IPS DF 4.7 (cell line): ENCODE measurements at regions not wholly inside any gene's neighbourhood (a gene's known extent, or its start where the extent isn't known, plus 50 kb on each side); places are given as distances from the start of the nearest gene placed in this dataset.

ENCODE experiments used
- DNase-seq: peaks from one replicate; pipeline ENCODE4 v3.0.0-alpha.2; 2013; ENCODE audit warnings: low spot score; ENCODE audit errors: extremely low read depth

DNA sequence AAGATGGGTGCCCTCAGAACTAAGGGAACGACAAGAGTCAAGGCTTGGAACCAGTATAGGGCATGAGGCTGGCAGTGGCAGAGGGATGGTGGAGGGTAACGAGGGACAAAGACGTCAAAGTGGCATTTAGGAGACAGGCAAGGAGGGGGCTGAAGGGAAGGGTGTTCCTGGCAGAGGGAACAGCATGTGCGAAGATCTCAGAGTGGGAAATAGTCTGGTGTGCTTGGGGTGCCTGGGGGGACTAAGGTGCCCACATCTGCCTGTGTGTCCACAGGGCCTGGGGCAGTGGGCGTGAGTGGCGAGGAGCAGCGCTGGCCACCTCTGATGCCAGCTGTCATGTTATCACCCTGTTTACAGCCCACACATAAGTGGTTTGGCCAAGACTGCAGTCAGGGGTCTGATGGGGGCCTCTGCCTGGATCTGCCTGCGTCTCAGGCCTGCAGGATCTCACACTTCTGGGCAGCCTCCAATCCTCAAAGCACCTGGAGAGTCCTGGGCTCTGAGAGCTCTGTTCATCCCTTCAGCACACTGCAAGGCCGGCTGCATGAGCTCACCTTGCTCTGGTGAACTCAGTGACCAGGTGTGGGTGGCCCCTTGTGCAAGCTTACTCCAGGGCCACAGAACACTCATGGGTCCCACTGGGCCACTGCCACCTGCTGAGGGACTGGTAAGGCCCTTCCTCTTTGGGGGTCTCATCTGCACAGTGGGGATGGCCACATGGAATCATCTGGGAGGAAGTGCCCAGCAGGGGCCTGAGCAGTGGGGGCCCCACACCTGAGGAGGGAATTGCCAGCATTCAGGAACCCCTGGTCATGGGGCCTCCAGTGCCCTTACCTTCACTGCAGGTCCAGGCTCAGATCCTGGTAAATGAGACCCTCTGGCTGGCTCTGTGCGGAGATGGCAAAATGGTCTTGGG lies 89.7 kb upstream of the SHISAL1 start:
- no peak for DNase-seq

DNA sequence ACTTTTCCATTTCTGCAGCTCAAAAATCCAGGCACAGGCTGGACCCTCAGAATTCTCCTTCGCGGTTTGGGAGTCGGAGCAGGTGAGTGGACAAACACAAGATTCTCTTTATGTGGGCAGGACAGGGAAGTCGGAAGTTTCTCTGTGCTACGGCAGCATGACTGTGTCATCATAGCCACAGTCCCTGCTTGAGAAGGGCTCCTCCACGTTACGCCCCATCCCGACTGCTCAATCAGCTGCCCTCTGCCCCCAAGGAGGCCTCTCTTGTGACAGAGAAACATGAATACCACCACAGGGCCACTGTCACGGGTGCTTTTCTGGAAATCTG lies 89.0 kb upstream of the SHISAL1 start:
- no peak for DNase-seq

DNA sequence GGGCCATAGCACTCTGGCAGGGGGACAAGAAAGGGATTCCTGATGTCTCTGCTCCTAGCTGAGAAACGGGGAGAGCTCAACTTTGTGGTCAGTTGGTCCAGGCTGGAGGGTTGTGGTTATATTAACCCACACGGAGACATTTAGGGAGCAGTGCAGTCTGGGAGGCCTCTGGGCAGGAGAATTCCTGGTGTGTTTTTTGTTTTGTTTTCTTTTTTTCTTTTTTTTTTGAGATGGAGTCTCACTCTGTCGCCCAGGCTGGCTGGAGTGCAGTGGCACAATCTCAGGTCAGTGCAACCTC lies 88.0 kb upstream of the SHISAL1 start:
- no peak for DNase-seq

DNA sequence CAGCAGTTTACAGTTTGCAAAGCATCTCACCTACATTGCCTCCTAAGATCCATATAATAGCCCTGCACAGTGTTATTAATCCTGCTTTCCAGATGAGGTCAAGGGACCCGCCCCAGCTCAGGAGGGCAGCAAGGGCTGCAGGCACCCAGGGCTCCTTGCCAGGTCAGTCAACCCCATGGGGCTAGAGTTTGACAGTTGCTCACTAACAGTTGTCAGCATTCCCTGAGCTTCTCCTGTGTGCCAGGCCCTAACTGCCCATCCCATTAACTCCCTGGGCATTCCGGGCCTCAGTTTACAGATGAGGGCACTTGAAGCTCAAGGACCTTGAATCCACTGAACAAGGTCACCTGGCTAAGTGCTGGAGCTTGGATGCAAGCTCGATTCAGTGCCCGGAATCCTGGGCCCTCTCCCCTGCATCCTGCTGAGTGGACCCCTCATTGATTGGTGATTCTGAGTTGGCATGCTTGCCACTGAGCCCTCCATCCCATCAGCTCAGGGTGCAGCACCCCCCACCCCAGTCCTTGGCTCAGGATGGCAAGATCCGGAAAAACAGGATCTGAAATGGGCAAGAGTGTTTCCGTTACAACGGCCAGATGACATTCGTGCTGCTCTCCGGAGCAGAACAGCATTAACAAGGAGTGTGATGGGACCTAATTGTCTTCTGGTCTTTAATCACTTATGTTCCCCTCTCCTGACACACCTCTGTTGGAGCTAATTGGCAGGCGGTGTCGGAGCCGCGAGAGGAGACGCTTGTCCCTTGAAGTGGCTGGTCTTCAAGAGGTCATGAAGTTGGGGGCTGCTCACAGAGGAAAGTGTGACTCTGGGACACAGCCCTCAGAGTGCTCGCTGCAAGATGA lies 87.4 kb upstream of the SHISAL1 start:
- DNase-seq = no peak

- DNase-seq = no peak
These were observed 86.4 kb upstream of the SHISAL1 start for GRCh38 chr22:44398856-44399837.

DNA sequence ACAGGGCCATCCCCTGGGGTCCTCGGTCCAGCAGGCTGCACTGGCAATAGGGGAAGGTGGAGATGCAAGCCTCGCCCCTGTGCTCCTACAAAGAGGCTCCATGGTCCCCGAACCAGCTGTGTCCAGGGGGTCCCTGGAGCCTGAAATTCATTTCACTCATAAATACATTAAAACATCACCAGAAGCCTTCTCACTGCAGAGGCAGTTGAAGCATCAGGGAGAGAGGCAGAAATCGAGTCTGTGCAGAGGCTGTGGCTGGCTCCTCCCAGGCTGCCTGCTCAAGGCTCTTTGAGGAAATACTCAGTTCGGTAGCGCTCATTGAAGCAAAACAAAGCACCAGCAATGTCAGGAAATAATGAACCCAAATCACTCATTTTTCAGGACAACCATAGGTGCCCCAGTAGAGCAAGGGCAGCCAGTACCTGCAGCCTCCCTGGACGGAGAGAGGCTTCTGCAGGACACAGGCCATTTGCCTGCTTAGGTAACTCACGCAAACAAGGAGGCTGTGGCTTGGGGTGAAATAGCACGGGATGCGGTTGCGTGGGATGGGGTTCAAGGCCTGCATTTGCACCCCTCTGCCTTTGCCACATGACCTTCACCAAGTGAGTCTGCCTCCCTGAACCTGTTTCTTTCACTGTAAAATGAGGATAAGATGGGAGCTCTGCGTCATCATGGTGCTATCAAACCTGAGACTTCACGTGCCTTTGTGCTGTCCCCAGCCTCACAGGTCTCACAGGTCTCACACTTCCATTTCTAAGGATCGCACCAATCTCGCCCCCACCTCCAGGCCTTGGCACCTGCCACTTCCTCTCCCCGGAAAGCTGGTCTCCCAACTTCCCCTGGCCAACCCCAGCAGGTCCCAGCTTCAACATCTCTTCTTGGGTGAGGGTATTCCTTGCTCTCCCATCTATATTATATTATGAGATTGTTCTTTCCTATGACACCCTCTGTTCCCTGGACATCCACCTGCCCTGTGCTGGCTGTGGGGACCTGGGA lies 84.3 kb upstream of the SHISAL1 start:
- no peak for DNase-seq

- no peak for DNase-seq
These were observed 83.4 kb upstream of the SHISAL1 start for GRCh38 chr22:44396021-44396726.

- DNase-seq = no peak
These were observed 82.6 kb upstream of the SHISAL1 start for GRCh38 chr22:44395118-44396005.

DNA sequence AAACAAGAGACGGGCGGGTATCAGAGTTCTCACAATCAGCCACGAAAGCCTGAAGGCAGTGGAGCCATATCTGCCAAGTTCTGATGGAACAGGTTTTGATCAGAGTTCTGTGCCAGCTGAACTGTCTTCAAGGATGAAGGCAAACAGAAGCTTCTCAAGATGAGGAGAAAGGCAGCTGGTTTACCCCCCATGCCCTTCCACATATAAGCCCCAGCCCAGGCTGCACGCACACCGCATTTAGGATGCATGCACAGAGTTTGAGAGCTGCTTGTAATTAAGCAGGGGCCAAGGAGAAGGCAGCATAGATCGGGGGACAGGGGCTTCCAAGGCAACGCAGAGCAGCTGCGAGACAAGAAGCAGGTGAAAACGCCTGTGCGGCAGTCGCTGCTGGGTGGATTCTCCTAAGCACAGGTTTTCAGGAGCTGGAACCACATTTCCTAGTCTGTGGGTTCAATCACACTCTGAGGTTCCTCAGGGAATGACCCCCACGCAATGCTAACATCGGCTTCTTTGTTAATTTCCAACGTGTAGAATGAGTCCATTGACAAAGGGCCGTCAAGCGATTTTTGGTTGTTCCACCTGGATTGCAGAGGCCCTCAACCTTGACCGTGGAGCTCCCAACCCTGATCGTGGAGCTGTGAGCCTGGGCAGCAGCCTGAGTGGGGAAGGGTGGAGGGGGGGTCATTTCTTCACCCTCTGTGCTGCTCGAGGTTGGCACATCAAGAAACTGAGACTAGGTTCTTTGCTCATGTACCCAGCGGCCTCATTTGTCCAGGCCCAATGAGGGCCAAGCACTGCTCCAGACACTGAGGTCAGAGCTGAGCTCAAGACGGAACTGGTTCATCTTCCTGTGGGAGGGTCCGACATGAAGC lies 81.7 kb upstream of the SHISAL1 start:
- no peak for DNase-seq

DNA sequence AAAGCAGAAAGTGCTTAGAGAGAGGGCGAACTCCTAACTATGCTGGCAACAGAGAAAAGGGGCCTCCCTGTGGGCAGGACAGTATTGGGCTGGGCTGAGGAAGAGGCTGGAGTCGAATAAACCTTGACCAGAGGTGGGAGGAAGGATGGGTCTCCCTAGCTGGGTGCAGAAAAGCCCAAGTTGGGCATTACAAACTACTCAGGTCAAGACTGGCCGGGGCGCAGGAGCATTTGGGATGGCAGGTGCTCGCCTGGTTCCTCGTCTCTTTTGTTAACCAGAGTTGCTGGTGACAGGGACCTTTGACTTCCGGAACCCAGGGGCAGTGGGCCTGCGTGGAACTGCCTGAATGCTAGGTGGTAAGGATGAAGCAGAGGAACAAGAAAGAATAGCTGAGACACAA lies 80.3 kb upstream of the SHISAL1 start:
- no peak for DNase-seq

GRCh38 chr22:44392446-44392921 lies 79.7 kb upstream of the SHISAL1 start:
- DNase-seq = no peak

DNA sequence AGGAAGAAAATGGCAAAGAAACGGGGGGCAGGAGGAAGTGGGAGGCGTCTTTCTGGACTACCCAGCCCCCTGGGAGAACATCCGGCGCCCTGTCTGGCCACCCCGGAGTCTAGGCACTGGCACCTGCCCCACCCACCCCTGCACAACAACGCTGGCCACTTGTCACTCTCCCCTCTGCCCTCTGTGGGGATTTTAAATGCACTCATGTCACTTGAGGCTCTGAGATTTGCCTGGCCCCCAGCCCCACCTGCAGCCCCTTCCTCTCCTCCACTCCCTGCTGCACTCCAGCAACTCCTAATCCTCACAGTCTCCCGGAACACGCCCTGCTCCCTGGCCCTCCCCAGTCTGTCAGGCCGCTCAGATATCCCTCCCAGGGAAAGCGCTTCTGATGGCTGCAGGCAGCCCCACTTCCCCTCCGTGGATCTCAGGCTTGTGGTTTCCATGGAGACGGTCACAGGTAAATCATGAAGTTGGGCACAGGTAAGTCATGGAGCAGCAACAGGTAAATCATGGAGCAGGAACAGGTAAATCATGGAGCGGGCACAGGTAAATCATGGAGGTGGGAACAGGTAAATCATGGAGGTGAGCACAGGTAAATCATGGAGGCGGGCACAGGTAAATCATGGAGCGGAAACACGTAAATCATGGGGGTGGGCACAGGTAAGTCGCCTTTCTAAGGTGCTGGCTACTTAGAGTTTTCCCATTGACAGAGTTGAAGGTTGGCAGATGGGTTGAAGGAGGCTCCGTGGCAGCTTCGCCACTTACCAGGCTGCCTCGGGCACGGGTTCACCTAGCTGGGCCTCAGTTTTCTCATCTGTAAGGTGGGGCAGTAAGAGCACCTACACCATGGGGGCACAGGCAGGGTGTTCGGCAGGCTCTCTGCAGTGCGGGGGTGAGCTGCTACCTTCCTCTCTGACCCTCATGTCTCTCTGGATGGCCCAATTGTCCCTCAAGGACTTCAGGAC lies 79.0 kb upstream of the SHISAL1 start:
- no peak for DNase-seq

DNA sequence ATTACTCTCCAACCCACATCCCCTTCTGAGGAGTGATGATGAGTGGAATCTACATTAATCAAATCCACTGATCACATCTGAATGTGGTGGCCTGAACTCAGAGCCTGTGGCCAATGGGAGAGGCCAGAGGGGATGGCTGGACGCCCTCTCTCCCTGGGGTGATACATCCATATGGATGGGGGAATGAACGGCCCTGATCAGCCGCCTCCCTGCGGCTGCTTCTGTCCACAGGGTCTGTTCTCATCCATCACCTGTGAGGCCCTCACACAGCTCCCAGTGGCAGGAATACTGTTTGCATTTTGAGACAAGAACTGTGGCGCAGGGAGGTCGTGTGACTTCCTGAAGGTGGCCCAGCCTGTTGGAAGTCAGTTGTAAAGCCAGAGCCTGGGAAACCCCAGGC lies 78.3 kb upstream of the SHISAL1 start:
- no peak for DNase-seq

GRCh38 chr22:44390613-44390970 lies 77.8 kb upstream of the SHISAL1 start:
- DNase-seq = no peak

DNA sequence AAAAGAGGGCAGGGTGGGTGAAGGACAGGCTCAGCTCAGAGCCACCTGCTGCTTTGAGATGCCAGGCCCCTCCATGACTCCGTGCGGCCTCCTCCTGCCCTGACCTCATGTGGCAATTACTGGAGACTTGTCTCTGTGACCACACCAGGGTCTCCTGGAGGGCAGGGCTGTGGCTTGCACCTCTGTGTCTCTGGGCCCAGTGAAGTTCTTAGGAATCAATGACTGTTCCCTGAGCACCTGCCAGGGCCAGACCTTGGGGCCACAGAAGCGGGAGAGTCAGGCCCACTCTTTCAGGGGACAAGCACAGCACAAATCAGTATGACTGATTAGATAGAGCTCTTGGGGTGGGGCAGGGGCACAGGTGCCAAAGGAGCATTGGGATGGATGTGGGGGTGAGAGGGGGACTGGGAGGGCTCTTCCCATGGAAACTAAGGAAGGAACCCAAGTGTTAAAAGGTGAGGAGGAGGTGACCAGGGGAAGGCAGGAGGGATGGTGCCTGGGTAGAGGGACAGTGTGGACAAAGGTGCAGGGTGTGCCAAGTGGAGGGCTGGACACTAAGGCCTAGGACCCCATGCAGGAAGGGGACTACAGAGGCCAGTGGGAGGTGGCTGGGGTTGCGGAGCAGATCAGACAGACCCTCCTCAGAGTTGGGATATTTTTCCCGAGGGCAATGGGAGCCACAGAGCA lies 77.3 kb upstream of the SHISAL1 start:
- no peak for DNase-seq

DNA sequence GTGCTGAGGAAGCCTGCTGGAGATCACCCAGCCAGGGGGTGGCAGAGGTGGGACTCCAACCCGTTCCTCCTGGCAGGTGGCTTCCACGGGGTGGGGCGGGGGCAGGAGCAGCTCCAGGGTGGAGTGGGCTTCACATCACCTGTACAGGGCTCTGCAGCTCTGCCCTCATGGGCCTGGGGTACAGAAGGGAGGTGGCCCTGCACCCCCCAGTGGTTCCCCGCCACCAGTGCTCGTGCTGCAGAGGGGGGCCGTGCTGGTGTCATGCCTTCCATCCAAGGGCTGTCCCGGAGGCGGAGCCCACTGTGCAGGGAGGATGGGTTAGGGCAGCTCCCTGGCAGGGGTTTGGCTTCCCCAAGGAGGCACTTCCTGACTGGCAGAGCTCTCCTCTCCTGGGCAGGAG lies 76.4 kb upstream of the SHISAL1 start:
- DNase-seq = no peak
